C4-2B (cell line): ENCODE measurements at regions not wholly inside any gene's neighbourhood (a gene's known extent, or its start where the extent isn't known, plus 50 kb on each side); places are given as distances from the start of the nearest gene placed in this dataset.

Experiments used
- H3K27ac ChIP-seq: fragments of 450-650 bp; 2 replicates; pipeline ENCODE4 v1.5.1; 2017
- CTCF ChIP-seq: fragments of 450-650 bp; conservative IDR thresholded peaks from 2 replicates; pipeline ENCODE4 v1.5.1; 2017; ENCODE audit warnings: mild to moderate bottlenecking
- ZFX ChIP-seq: fragments of 450-650 bp; IDR thresholded peaks from 2 replicates; pipeline ENCODE4 v1.6.1; 2017

GRCh38 chr3:67706934-67707333 lies 52.5 kb upstream of the SUCLG2 start:
- TF ChIP-seq CTCF (no peak), ZFX (no peak)

GRCh38 chr3:67704322-67704721 lies 49.9 kb upstream of the SUCLG2 start:
- no peak overlapping the region for H3K27ac ChIP-seq
- no peak for TF ChIP-seq CTCF
- TF ChIP-seq ZFX, result no peak

More at GRCh38 chr3:67706934-67707333, 52.5 kb upstream of the SUCLG2 start:
- no peak overlapping the region for H3K27ac ChIP-seq
